Neural progenitor cell (in vitro differentiated cells): ENCODE measurements at regions not wholly inside any gene's neighbourhood (a gene's known extent, or its start where the extent isn't known, plus 50 kb on each side); places are given as distances from the start of the nearest gene placed in this dataset.
A peak's percentile ranks its signal among the peaks of the same experiment; 100 is the strongest.

Source experiments
- DNase-seq: peaks from one replicate; pipeline ENCODE4 v3.0.0-alpha.2; 2016; ENCODE audit warnings: low spot score
- H2AFZ ChIP-seq: fragments of 200-600 bp; sonication (generic); replicated peaks from 2 replicates; pipeline ENCODE4 v1.6.1; 2016; ENCODE audit warnings: antibody characterized with exemption
- H3F3A ChIP-seq: fragments of 200-600 bp; sonication (generic); 2 replicates; pipeline ENCODE4 v1.6.1; 2016; ENCODE audit warnings: antibody characterized with exemption, low read depth
- H3K27ac ChIP-seq: fragments of 200-600 bp; sonication (generic); 2 replicates; pipeline ENCODE4 v1.5.1; 2016; ENCODE audit warnings: mild to moderate bottlenecking
- H3K27me3 ChIP-seq: fragments of 200-600 bp; sonication (generic); 2 replicates; pipeline ENCODE4 v1.6.1; 2016; ENCODE audit warnings: mild to moderate bottlenecking, moderate library complexity
- H3K36me3 ChIP-seq: fragments of 200-600 bp; sonication (generic); 2 replicates; pipeline ENCODE4 v1.5.1; 2016
- H3K4me1 ChIP-seq: fragments of 200-600 bp; sonication (generic); 2 replicates; pipeline ENCODE4 v1.6.1; 2016; ENCODE audit warnings: mixed run types
- H3K4me2 ChIP-seq: fragments of 200-600 bp; sonication (generic); 2 replicates; pipeline ENCODE4 v1.6.1; 2016
- H3K4me3 ChIP-seq: fragments of 200-600 bp; sonication (generic); 2 replicates; pipeline ENCODE4 v1.5.1; 2016
- H3K79me2 ChIP-seq: fragments of 200-600 bp; sonication (generic); 2 replicates; pipeline ENCODE4 v1.6.1; 2016; ENCODE audit warnings: low read depth
- H3K9ac ChIP-seq: fragments of 200-600 bp; sonication (generic); 2 replicates; pipeline ENCODE4 v1.6.1; 2016
- H3K9me3 ChIP-seq: fragments of 200-600 bp; sonication (generic); 2 replicates; pipeline ENCODE4 v1.5.1; 2016; ENCODE audit warnings: low read depth
- H4K20me1 ChIP-seq: fragments of 200-600 bp; sonication (generic); 2 replicates; pipeline ENCODE4 v1.6.1; 2016; ENCODE audit warnings: low read depth
- H3K27ac Mint-ChIP-seq: 3 replicates; pipeline ENCODE4 v1.8.0; 2021; ENCODE audit warnings: mixed read lengths
- H3K27me3 Mint-ChIP-seq: 2 replicates; pipeline ENCODE4 v1.8.0; 2022; ENCODE audit warnings: low read depth, mild to moderate bottlenecking, inconsistent platforms, moderate library complexity, mixed read lengths; ENCODE audit not compliant: insufficient read depth
- H3K36me3 Mint-ChIP-seq: 3 replicates; pipeline ENCODE4 v1.8.0; 2021; ENCODE audit warnings: mixed read lengths
- H3K4me1 Mint-ChIP-seq: 3 replicates; pipeline ENCODE4 v1.8.0; 2021; ENCODE audit warnings: mixed read lengths
- H3K4me3 Mint-ChIP-seq: 3 replicates; pipeline ENCODE4 v1.8.0; 2021; ENCODE audit warnings: mild to moderate bottlenecking, moderate library complexity, mixed read lengths
- H3K9me3 Mint-ChIP-seq: 3 replicates; pipeline ENCODE4 v1.8.0; 2020; ENCODE audit warnings: mixed read lengths
- EZH2 ChIP-seq: fragments of 200-600 bp; sonication (generic); IDR thresholded peaks from 2 replicates; pipeline ENCODE4 v1.6.1; 2017; ENCODE audit warnings: antibody characterized with exemption, mild to moderate bottlenecking, moderate library complexity
- EZH2phosphoT487 ChIP-seq: fragments of 200-600 bp; sonication (generic); IDR thresholded peaks from 2 replicates; pipeline ENCODE4 v1.6.1; 2017; ENCODE audit warnings: antibody characterized with exemption
- TF ChIP-seq, protein P1 (sequence below): fragments of 200-600 bp; sonication (generic); IDR thresholded peaks from 2 replicates; pipeline ENCODE4 v1.5.1; 2017; ENCODE audit warnings: antibody characterized with exemption, mild to moderate bottlenecking

DNA sequence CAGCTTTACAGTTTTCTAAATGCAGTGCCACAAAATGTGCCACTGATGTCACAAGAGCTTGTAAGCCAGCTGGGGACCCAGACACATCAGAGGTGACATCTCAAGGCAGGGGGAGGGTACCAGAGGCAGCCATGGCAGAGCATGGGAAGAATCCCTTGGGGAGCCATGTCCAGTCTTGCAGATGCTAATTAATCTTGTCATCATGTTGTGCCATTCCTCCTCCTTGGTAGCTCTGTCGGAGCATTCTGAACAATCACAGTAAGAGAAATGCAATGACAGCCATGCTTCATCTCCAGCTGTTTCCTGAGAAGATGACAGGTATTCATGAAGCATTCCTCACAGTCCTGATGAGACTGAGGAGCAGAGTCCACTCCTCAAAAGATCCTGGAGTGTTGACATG is 287.9 kb downstream of the RPAP3 start:
- Histone ChIP-seq H3K4me2 (no peak overlapping the region), H3F3A (no peaks in the 10 kb centered on the region), H3K27me3 (no peaks in the 10 kb centered on the region), H2AFZ (no peak overlapping the region), H3K36me3 (no peaks in the 10 kb centered on the region), H3K4me3 (no peak overlapping the region), H3K79me2 (no peaks in the 10 kb centered on the region), H3K9me3 (no peaks in the 10 kb centered on the region), H3K27ac (no peak overlapping the region), H3K4me1 (no peaks in the 10 kb centered on the region), H3K9ac (no peak overlapping the region), H4K20me1 (no peaks in the 10 kb centered on the region)
- H3K27me3 Mint-ChIP-seq = no peaks in the 10 kb centered on the region
- peaks cover 2% of the 10 kb centered on the region for H3K9me3 Mint-ChIP-seq
- DNase-seq = no peak
- no peak overlapping the region for H3K27ac Mint-ChIP-seq
- TF ChIP-seq EZH2 = no peak
- no peak for TF ChIP-seq EZH2phosphoT487
- TF ChIP-seq, protein P1, sequence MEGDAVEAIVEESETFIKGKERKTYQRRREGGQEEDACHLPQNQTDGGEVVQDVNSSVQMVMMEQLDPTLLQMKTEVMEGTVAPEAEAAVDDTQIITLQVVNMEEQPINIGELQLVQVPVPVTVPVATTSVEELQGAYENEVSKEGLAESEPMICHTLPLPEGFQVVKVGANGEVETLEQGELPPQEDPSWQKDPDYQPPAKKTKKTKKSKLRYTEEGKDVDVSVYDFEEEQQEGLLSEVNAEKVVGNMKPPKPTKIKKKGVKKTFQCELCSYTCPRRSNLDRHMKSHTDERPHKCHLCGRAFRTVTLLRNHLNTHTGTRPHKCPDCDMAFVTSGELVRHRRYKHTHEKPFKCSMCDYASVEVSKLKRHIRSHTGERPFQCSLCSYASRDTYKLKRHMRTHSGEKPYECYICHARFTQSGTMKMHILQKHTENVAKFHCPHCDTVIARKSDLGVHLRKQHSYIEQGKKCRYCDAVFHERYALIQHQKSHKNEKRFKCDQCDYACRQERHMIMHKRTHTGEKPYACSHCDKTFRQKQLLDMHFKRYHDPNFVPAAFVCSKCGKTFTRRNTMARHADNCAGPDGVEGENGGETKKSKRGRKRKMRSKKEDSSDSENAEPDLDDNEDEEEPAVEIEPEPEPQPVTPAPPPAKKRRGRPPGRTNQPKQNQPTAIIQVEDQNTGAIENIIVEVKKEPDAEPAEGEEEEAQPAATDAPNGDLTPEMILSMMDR = no peak
- H3K4me1 Mint-ChIP-seq = peaks cover 14% of the 10 kb centered on the region
- no peak overlapping the region for H3K4me3 Mint-ChIP-seq
- no peaks in the 10 kb centered on the region for H3K36me3 Mint-ChIP-seq

DNA sequence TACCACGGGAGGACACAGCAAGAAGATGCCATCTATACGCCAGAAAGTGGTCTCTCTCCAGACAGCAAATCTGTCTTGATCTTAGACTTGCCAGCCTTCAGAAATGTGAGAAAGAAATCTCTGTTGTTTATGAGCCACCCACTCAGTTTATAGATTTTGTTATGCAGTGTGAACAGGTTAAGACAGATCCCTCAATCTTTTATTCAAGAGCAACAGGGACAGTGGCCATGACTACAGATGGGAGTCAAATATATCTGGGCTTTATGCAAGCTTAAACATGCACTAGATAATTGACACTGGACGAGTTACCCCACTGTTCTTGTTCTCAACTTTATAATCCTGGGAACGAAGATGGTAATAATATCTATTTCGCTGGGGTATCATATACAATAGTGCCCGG is 288.7 kb downstream of the RPAP3 start:
- DNase-seq = no peak
- Histone ChIP-seq H3K79me2 (no peaks in the 10 kb centered on the region), H3K27me3 (no peaks in the 10 kb centered on the region), H3K4me1 (no peaks in the 10 kb centered on the region), H3K9ac (no peak overlapping the region), H3K4me3 (no peak overlapping the region), H3K9me3 (no peaks in the 10 kb centered on the region), H3K27ac (no peak overlapping the region), H3K36me3 (no peaks in the 10 kb centered on the region), H2AFZ (no peak overlapping the region), H3K4me2 (no peak overlapping the region), H4K20me1 (no peaks in the 10 kb centered on the region), H3F3A (no peaks in the 10 kb centered on the region)
- Mint-ChIP-seq H3K4me3 (no peak overlapping the region), H3K27ac (no peak overlapping the region), H3K4me1 (peaks cover 14% of the 10 kb centered on the region), H3K9me3 (peaks cover 2% of the 10 kb centered on the region), H3K36me3 (no peaks in the 10 kb centered on the region), H3K27me3 (no peaks in the 10 kb centered on the region)
- TF ChIP-seq EZH2 = no peak
- no peak for TF ChIP-seq EZH2phosphoT487

DNA sequence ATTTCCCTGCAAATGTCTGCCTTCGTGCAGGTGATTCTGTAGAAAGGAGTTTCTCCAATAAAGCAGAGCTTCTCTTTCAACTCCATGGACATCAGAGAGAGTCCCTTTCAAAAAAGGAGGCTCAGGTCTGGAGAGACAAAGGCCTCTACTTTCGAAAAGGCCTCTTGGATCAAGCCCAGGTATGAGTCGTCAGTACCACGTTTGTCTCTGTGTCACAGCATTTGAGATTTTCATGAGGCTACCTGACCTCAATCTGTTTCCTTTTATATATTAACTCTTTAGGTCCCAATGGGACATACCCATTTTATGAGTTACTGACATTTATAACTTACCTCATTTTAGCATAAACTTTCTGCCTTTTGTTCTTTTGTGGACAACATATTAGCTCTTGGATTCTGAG is 290.8 kb downstream of the RPAP3 start:
- no peak for DNase-seq
- Histone ChIP-seq H3K4me2 (no peak overlapping the region), H3K27ac (no peak overlapping the region), H3K79me2 (no peaks in the 10 kb centered on the region), H3K4me1 (no peaks in the 10 kb centered on the region), H3K36me3 (no peaks in the 10 kb centered on the region), H4K20me1 (no peaks in the 10 kb centered on the region), H3F3A (no peaks in the 10 kb centered on the region), H3K9ac (no peak overlapping the region), H2AFZ (no peak overlapping the region), H3K27me3 (no peaks in the 10 kb centered on the region), H3K4me3 (no peak overlapping the region), H3K9me3 (no peaks in the 10 kb centered on the region)
- Mint-ChIP-seq H3K4me3 (no peak overlapping the region), H3K27ac (no peak overlapping the region), H3K36me3 (no peaks in the 10 kb centered on the region), H3K27me3 (no peaks in the 10 kb centered on the region), H3K9me3 (peaks cover 2% of the 10 kb centered on the region), H3K4me1 (peaks cover 24% of the 10 kb centered on the region)
- TF ChIP-seq EZH2phosphoT487 (no peak), EZH2 (no peak)
- TF ChIP-seq, protein P1 = no peak

DNA sequence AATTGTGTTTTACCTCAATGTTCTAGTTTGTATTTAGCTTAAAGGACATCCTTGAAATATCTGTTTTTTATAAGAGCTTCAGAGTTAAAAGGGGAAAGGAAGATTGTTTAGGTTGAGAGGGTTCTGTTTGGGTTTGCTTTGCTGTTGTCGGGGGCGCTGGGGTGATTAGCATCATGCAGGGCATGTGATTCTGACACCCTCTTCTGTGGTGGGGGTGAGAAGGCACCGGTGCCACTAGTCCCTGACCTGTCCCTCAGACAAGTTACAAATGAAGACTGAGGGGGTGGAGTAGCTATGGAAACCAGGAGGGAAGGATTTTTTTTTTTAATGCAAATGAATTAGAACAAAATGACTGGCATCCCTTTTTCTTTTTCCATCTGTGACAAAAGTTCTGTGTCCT is 291.3 kb downstream of the RPAP3 start:
- DNase-seq = no peak
- H2AFZ ChIP-seq = peak overlapping the region; percentile 37
- Mint-ChIP-seq H3K4me3 (no peak overlapping the region), H3K27ac (no peak overlapping the region), H3K27me3 (no peaks in the 10 kb centered on the region), H3K4me1 (peaks cover 24% of the 10 kb centered on the region), H3K36me3 (no peaks in the 10 kb centered on the region), H3K9me3 (peaks cover 2% of the 10 kb centered on the region)
- H3K9me3 ChIP-seq = no peaks in the 10 kb centered on the region
- H3K79me2 ChIP-seq = no peaks in the 10 kb centered on the region
- no peaks in the 10 kb centered on the region for H3K27me3 ChIP-seq
- TF ChIP-seq EZH2phosphoT487 (no peak), EZH2 (no peak)
- TF ChIP-seq, protein P1 = no peak
- peaks cover 3% of the 10 kb centered on the region for H3K4me1 ChIP-seq
- no peak overlapping the region for H3K9ac ChIP-seq
- no peak overlapping the region for H3K27ac ChIP-seq
- H3K4me3 ChIP-seq = no peak overlapping the region
- no peaks in the 10 kb centered on the region for H3K36me3 ChIP-seq
- no peaks in the 10 kb centered on the region for H4K20me1 ChIP-seq
- no peaks in the 10 kb centered on the region for H3F3A ChIP-seq
- H3K4me2 ChIP-seq = no peak overlapping the region
